CD4-positive, alpha-beta T cell treated with Interferon gamma for 1 hour (primary cell): ENCODE measurements at regions not wholly inside any gene's neighbourhood (a gene's known extent, or its start where the extent isn't known, plus 50 kb on each side); places are given as distances from the start of the nearest gene placed in this dataset.
"Not testable (repeated sequence)": the region's sequence is repeated elsewhere in the genome, so short reads cannot be mapped to it uniquely, and the experiment has no call there.

Experiments
- DNase-seq: peaks from one replicate; pipeline ENCODE4 v3.0.0-alpha.2; 2020

GRCh38 chr19:28655054-28655453, 557.9 kb downstream of the UQCRFS1 start:
- no peak for DNase-seq

GRCh38 chr19:28652765-28653164, 560.2 kb downstream of the UQCRFS1 start:
- DNase-seq = no peak

GRCh38 chr19:28646629-28647028, 566.3 kb downstream of the UQCRFS1 start:
- DNase-seq = no peak

- DNase-seq = no peak
Measured at GRCh38 chr19:28644169-28644775, 568.7 kb downstream of the UQCRFS1 start.

GRCh38 chr19:28642787-28643683, 569.9 kb downstream of the UQCRFS1 start:
- no peak for DNase-seq

GRCh38 chr19:28641395-28641794, 571.6 kb downstream of the UQCRFS1 start:
- DNase-seq = no peak

GRCh38 chr19:28640506-28640905, 572.4 kb downstream of the UQCRFS1 start:
- DNase-seq = no peak

- DNase-seq = no peak
Measured at GRCh38 chr19:28638445-28638844, 574.5 kb downstream of the UQCRFS1 start.

- no peak for DNase-seq
Measured at GRCh38 chr19:28636706-28637105, 576.2 kb downstream of the UQCRFS1 start.

- DNase-seq = no peak
Measured at GRCh38 chr19:28636016-28636629, 576.8 kb downstream of the UQCRFS1 start.

GRCh38 chr19:28634837-28635236, 578.1 kb downstream of the UQCRFS1 start:
- no peak for DNase-seq

GRCh38 chr19:28634019-28634328, 579.0 kb downstream of the UQCRFS1 start:
- no peak for DNase-seq

- DNase-seq = peak; percentile 55
Measured at GRCh38 chr19:28633319-28634018, 579.5 kb downstream of the UQCRFS1 start.

GRCh38 chr19:28632371-28633080, 580.4 kb downstream of the UQCRFS1 start:
- DNase-seq = no peak

GRCh38 chr19:28631961-28632360, 581.0 kb downstream of the UQCRFS1 start:
- DNase-seq = no peak

GRCh38 chr19:28627669-28628068, 585.3 kb downstream of the UQCRFS1 start:
- DNase-seq = no peak

- not testable (repeated sequence) for DNase-seq
Measured at GRCh38 chr19:28626407-28626806, 586.5 kb downstream of the UQCRFS1 start.

- no peak for DNase-seq
Measured at GRCh38 chr19:28619816-28620429, 593.0 kb downstream of the UQCRFS1 start.

GRCh38 chr19:28618504-28618903, 594.4 kb downstream of the UQCRFS1 start:
- no peak for DNase-seq

GRCh38 chr19:28615966-28616365, 597.0 kb downstream of the UQCRFS1 start:
- DNase-seq = no peak

- DNase-seq = no peak
Measured at GRCh38 chr19:28615546-28615916, 597.4 kb downstream of the UQCRFS1 start.
